Adrenal gland (tissue), 9 donors: ENCODE measurements at regions not wholly inside any gene's neighbourhood (a gene's known extent, or its start where the extent isn't known, plus 50 kb on each side); places are given as distances from the start of the nearest gene placed in this dataset.
A peak's percentile ranks its signal among the peaks of the same experiment; 100 is the strongest.
"Not testable (repeated sequence)": the region's sequence is repeated elsewhere in the genome, so short reads cannot be mapped to it uniquely, and the experiment has no call there.

Experiments used
- DNase-seq, 7 donors: peaks; one replicate each; pipeline ENCODE4 v3.0.0-alpha.2; 2019 to 2020
- H3K27ac ChIP-seq, 5 donors: fragments of 200-600 bp; sonication (generic) in 4 of 5; 1 replicate in 3 of 5; 2 replicates in 2 of 5; pipeline versions ENCODE4 v1.5.1 to v1.8.0; 2016 to 2020; ENCODE audit warnings: mild to moderate bottlenecking in 1 of 5
- H3K27me3 ChIP-seq: fragments of 200-600 bp; 2 replicates; pipeline ENCODE4 v1.8.0; 2021
- H3K36me3 ChIP-seq, 2 donors: fragments of 200-600 bp; replicated peaks in 1 of 2; 1 replicate in 1 of 2; 2 replicates in 1 of 2; pipeline versions ENCODE4 v1.5.1 to v1.8.0; 2018 to 2022
- H3K4me1 ChIP-seq, 2 donors: fragments of 200-600 bp; replicated peaks in 1 of 2; 1 replicate in 1 of 2; 2 replicates in 1 of 2; pipeline versions ENCODE4 v1.5.1 to v1.8.0; 2018 to 2021
- H3K4me3 ChIP-seq, 4 donors: fragments of 200-600 bp; sonication (generic) in 3 of 4; one replicate each; pipeline ENCODE4 v1.5.1; 2016 to 2018
- H3K9me3 ChIP-seq, 3 donors: fragments of 200-600 bp; sonication (generic) in 1 of 3; replicated peaks in 1 of 3; 1 replicate in 2 of 3; 2 replicates in 1 of 3; pipeline versions ENCODE4 v1.5.1 to v1.8.0; 2016 to 2021
- WGBS, 4 donors: extraction: QIAGEN DNeasy Blood & Tissue Kit in 2 of 4; methylation state at CpG; one replicate each; pipeline versions ENCODE4 v1.1.5 to v1.1.7; 2013 to 2017; 5-methylcytosine and 5-hydroxymethylcytosine counted together
- intact Hi-C, 2 donors: fragments of 100-400 bp; cut with DNase I; formaldehyde crosslinking; loops; one replicate each; pipeline versions ENCODE4 v1.14.1 to v1.15.0; 2022 to 2023
- TF ChIP-seq, protein P1 (sequence below), 6 experiments: fragments of 450-650 bp in 4 of 6; fragments of 200-600 bp in 2 of 6; sonication (generic) in 1 of 6; IDR thresholded peaks; 1 replicate in 5 of 6; 2 replicates in 1 of 6; pipeline versions ENCODE4 v1.5.1 to v1.8.0; 2016 to 2021; ENCODE audit warnings: antibody characterized with exemption in 6 of 6, mild to moderate bottlenecking in 2 of 6, moderate library complexity in 1 of 6
- donor health status: healthy with polysubstance abuse.
- donor health status: Bipolar disorder and iron deficiency.
- donor health status: DM: yes; HTN: yes; CAD: no.
- donor health status: DM: no; HTN: no; CAD: no.
- donor health status: DM: no; HTN: no; CAD: no.

DNA sequence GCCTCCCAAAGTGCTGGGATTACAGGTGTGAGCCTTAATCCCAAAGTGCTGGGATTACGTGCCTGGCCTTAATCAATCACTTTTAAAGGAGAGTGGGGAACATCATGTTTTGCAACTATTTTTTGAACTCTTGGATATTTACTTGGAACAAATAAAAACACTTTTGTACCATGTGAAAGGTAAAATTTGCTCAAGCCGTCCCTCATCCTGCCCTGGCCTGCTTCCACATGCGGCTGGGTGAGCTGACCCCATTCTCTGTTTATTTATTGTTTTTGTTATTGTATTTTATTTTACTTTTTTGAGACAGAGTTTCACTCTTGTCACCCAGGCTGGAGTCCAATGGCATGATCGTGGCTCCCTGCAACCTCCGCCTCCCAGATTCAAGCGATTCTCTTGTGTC, 208.0 kb downstream of the NPIPA7 start:
- DNase-seq, H3K27ac ChIP-seq, H3K4me1 ChIP-seq, H3K4me3 ChIP-seq, H3K9me3 ChIP-seq, intact Hi-C loops, H3K27me3 ChIP-seq, H3K36me3 ChIP-seq: not testable (repeated sequence)
- WGBS, 4 donors, result 86 to 89% (median 88%) methylated on average over 4 of the region's 6 CpGs

DNA sequence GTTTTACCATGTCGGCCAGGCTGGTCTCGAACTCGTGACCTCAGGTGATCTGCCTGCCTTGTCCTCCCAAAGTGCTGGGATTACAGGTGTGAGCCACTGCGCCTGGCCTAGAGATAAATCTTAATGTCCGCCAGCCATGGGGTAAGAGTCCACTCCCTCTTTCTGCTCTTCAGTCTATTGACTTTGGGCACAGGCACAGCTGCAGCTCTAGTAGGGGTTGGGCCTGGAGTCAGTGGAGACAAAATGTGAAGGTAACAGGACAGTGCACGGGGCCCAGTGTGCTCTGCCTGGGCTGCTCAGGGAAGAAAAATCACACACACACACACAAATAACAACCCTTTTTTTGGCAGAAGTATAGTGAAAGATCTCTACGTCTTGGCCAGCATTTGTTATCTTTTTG, 209.5 kb downstream of the NPIPA7 start:
- H3K4me1 ChIP-seq, intact Hi-C loops, H3K36me3 ChIP-seq, H3K4me3 ChIP-seq, DNase-seq, H3K27me3 ChIP-seq, H3K9me3 ChIP-seq, H3K27ac ChIP-seq: not testable (repeated sequence)
- WGBS, 4 donors, result 67 to 77% (median 76%) methylated on average over 5 to 7 of the region's 7 CpGs

DNA sequence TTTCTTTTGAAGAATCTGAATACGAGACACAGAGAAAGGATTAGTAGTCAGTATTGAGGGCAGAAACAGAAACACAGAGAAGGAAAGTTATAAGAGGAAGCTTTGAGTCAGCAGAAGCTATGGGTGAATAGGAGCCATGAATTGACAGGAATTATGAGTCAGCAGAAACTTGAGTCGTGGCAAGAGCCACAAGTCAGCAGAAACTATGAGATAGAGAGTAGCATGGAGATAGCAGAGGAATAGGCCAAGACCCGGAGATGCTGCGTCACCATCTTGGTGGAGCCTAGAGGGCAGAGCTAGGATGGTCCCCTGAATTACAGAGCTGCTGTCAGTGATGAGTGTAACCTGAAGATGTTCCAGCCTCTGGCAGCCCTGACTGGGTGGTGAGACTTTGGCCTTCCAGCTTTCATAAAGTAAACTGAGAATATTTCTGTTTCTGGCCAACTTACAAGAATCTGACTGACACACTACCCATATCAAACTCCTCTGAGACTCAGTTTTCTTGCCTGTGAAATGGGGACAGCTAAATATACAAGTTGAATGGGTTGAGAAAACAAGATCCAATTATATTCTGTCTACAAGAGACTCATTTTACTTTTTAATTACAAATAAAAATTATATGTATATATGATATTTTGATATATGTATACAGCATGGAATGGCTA, 211.8 kb downstream of the NPIPA7 start:
- H3K9me3 ChIP-seq, DNase-seq, H3K27me3 ChIP-seq, H3K27ac ChIP-seq, H3K4me3 ChIP-seq, H3K36me3 ChIP-seq, intact Hi-C loops, H3K4me1 ChIP-seq: not testable (repeated sequence)
- 26 to 31% methylated on average over 2 of the region's 4 CpGs; no CpG with 5 or more reads in 2 of the 4 donors for WGBS, 4 donors

DNA sequence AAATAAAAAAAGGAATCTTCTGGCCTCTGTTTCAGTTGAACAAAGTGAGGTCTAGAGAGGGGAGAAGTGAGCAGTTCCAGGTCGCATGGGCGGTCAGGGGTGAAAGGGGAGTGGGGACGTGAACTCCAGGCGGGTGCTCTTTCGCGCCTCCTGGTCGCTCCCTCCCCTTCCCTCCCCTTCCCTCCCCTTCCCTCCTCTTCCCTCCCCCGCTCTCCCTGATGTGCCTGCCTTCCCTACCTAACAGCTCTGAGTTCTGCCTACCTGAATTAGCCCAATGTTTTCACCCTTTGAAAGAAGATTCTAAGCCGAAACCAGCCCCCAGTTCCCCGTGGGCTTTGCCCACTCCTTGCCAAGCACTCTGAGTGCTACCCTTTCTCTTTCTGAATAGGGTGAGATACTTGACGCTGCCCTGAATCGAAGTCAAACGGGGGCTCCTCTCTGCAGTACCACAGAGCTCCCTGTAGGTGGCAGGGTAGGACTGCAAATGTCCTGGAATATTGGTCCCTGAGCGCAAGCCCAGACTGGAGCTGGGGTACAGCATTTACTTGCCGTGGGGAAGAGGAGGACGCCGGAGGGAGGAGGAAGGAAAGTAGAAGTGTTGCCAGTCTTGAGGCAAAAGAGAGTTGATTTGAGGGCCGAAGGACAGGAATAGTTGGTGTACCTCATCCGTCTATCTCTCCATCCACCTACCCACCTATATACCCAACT, 214.4 kb downstream of the NPIPA7 start:
- H3K4me1 ChIP-seq, H3K27ac ChIP-seq, H3K27me3 ChIP-seq, intact Hi-C loops, H3K4me3 ChIP-seq, H3K36me3 ChIP-seq, H3K9me3 ChIP-seq: not testable (repeated sequence)
- WGBS, 4 donors, result 8 to 15% (median 13%) methylated on average over 11 to 17 of the region's 19 CpGs
- TF ChIP-seq, protein P1, sequence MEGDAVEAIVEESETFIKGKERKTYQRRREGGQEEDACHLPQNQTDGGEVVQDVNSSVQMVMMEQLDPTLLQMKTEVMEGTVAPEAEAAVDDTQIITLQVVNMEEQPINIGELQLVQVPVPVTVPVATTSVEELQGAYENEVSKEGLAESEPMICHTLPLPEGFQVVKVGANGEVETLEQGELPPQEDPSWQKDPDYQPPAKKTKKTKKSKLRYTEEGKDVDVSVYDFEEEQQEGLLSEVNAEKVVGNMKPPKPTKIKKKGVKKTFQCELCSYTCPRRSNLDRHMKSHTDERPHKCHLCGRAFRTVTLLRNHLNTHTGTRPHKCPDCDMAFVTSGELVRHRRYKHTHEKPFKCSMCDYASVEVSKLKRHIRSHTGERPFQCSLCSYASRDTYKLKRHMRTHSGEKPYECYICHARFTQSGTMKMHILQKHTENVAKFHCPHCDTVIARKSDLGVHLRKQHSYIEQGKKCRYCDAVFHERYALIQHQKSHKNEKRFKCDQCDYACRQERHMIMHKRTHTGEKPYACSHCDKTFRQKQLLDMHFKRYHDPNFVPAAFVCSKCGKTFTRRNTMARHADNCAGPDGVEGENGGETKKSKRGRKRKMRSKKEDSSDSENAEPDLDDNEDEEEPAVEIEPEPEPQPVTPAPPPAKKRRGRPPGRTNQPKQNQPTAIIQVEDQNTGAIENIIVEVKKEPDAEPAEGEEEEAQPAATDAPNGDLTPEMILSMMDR (IDR thresholded peaks at IDR 0.05), result peak; percentile 38 to 68 (median 58)
- peak; percentile 8 to 82 (median 51) for DNase-seq

DNA sequence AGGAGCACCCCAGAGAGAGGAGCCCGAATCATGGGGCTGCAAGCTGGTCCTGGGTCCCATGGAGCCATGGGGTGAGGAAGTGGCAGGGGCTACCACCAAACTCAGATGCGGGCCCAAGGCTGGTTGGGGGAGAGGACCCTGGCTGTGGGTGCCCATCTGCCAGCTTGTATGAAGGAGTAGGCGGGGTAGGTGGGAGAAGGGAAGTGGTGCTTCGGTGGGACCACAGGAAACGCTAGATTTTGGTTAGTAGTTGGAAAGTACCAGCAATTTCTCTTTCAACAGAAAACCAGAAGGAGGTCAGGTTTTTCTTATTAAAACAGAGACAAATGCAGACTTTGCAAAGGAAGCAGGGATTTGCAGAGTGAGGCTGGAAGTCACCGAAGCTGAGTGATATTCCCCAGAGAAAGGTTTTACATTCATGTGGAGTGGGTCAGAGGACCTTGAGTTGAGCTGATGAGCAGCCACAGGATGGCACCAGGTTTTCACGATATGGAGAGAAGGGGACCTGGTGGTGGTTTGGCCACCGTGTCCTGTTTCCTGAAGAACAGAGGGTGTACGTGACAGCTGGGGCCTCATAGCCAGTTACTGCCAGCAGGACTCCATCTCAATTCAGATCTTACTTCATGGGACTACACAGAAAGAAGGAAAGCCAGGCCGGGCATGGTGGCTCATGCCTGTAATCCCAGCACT, 216.2 kb downstream of the NPIPA7 start:
- H3K27me3 ChIP-seq, H3K27ac ChIP-seq, DNase-seq, H3K4me3 ChIP-seq, H3K36me3 ChIP-seq, H3K9me3 ChIP-seq, H3K4me1 ChIP-seq, intact Hi-C loops: not testable (repeated sequence)
- WGBS, 4 donors, result 30 to 56% (median 50%) methylated on average over 3 of the region's 10 CpGs; no CpG with 5 or more reads in 1 of the 4 donors

DNA sequence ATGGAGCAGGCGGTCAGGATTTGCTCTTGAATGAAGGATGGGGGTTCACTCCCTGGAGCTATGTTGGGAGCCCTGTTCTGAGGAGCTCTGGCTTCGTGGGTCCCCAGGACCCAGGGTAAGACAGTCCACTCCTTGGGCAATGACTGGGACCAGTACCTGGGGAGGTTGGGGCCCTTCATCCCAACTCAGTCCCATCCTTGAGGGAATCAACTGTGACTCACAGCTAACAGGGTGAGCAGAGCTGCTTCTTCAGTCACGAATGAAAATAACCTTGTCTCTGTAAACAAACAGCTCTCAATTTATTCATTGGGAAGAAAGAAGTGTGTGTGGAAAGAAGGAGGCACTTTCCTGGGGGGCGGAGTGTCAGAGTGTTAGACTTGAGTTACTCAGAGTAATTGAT, 222.3 kb downstream of the NPIPA7 start:
- H3K36me3 ChIP-seq, H3K9me3 ChIP-seq, intact Hi-C loops, H3K27me3 ChIP-seq, H3K27ac ChIP-seq, DNase-seq, H3K4me1 ChIP-seq, H3K4me3 ChIP-seq: not testable (repeated sequence)
- WGBS, 4 donors, result 61 to 69% (median 67%) methylated on average over 3 to 4 of the region's 4 CpGs

DNA sequence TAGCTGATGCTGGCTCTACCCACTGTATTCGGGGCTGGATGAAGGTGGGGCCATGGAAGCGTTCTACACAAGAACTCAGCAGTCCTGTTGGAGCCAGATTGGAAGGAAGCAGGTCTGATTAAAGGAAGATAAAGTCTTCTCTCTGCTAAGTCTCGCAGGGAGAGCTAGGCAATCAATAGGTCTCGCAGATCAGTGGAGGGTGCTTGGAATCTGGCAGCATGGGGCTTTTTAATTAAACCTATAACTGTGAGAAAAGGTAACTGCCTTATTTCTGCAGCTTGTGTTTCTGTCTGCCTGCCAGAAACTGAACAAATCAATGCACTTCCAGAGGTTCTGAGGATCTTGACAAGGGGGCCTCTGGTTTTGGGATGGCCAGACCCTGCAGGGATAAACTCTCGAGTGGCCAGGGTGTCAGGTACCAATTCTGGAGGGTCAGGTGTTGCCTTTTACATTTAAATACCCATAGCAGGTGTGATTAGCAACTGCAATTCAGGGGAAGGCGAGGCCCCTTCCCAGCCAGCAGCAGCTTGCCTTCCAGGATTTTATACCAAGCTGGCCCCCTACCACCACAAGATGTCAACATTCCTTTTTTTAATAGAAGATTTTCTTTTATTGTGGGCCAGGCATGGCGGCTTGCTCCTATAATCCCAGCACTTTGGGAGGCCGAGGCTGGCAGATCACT, 228.6 kb downstream of the NPIPA7 start:
- H3K36me3 ChIP-seq, H3K9me3 ChIP-seq, H3K27ac ChIP-seq, DNase-seq, intact Hi-C loops, H3K4me1 ChIP-seq, H3K4me3 ChIP-seq, H3K27me3 ChIP-seq: not testable (repeated sequence)
- WGBS, 4 donors, result 45 to 72% (median 59%) methylated on average over 3 to 4 of the region's 8 CpGs

DNA sequence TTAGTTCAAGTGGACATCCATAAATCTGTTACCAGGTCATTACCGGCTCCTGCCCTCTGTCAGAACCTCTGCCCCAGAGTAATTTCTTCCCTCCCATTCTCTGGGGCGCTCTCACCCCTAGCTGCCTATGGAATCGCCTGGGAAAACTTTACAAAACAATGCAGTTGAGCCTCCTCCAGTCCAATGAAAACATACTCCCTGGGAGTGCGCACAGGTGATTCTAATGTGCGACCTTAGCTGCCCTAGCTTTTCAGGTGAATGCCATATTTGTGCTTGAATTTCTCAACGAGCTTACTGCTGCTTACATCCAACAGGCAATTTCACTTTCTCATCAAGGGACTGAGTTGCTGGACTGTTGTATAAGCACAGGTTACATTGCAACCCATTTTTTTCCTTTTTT, 230.7 kb downstream of the NPIPA7 start:
- H3K9me3 ChIP-seq, H3K27me3 ChIP-seq, H3K4me1 ChIP-seq, DNase-seq, intact Hi-C loops, H3K27ac ChIP-seq, H3K4me3 ChIP-seq, H3K36me3 ChIP-seq: not testable (repeated sequence)
- WGBS, 4 donors, result 28 to 42% (median 34%) methylated on average over 6 of the region's 6 CpGs

DNA sequence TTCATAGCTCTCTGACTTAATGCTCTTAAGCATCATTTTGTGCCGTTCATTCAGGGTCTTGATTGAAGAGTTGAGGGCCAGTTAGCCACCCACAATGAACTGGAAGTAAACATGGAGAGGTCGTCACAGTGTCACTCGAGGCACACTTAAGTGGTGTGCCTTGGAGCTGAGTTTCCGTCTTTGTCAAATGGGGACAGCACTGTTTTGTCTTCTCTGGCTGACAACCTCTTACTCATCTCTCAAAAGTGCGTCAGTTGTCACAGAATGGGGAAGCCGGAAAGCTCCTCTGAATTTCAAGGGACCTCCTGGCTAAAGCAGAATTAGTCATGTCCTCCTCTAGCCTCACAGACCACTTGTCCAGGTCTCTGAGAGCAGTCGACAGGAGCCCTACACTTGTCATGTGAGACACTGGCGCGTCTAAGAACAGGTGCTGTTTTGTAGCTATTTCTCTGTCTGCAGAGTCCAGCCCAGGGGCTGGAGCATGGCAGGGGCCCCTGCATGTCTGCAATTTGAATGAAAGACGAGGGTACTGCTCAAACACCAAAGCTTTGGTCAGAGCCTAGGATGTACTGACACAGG, 231.5 kb downstream of the NPIPA7 start:
- DNase-seq, H3K36me3 ChIP-seq, H3K9me3 ChIP-seq, H3K27me3 ChIP-seq, H3K27ac ChIP-seq, intact Hi-C loops, H3K4me1 ChIP-seq, H3K4me3 ChIP-seq: not testable (repeated sequence)
- 32 to 63% (median 51%) methylated on average over 1 to 7 of the region's 10 CpGs for WGBS, 4 donors
